ENCODE measurements at regions not wholly inside any gene's neighbourhood (a gene's known extent, or its start where the extent isn't known, plus 50 kb on each side); places are given as distances from the start of the nearest gene placed in this dataset.

DNA sequence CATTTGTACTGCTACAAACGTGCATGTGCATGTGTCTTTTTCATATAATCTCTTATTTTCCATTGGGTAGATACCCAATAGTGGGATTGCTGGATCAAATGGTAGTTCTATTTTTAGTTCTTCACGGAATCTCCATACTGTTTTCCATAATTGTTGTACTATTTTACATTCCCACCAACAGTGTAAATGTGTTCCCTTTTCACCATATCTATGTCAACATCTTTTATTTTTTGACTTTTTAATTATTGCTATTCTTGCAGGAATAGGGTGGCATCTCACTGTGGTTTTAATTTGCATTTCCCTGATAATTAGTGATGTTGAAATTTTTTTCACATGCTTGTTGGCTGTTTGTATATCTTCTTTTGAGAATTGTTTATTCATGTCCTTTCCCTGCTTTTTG, 59.3 kb upstream of the PACRGL start:
- Histone ChIP-seq H2AFZ (ENCODE audit: low read length) (no peak overlapping the region), H3K4me1 (ENCODE audit: insufficient read depth, low read length) (no peaks in the 10 kb centered on the region), H3K9me3 (ENCODE audit: low read length) (no peaks in the 10 kb centered on the region), H3K27ac (ENCODE audit: extremely low read length, insufficient read depth, low read length) (no peak overlapping the region), H3K27me3 (ENCODE audit: control insufficient read depth in 1 of 2, insufficient read depth in 2 of 2, low read length in 2 of 2) (peaks cover 0 to 2% of the 10 kb centered on the region in 2 experiments; a peak in 1 of 5 replicates), H3K36me3 (replicated peaks in 1 of 2; ENCODE audit: control insufficient read depth in 1 of 2, insufficient read depth in 2 of 2, low read length in 2 of 2) (no peaks in the 10 kb centered on the region), H3K4me3 (replicated peaks in 1 of 3; ENCODE audit: insufficient read depth in 1 of 3, low read depth in 2 of 3, low read length in 3 of 3) (no peak overlapping the region), H3K9ac (ENCODE audit: insufficient read depth, low read depth, low read length) (no peak overlapping the region), H3K4me2 (ENCODE audit: low read depth, low read length) (no peak overlapping the region), H3K79me2 (ENCODE audit: insufficient read depth, low read length) (no peaks in the 10 kb centered on the region), H4K20me1 (ENCODE audit: insufficient read depth, low read length) (no peaks in the 10 kb centered on the region)
- in situ Hi-C loops (cut with HindIII; ENCODE audit: extremely low pct_ligation_motif_present, low pct_unique_long_range_greater_than_20kb), result no loop called here
- no peak for TF ChIP-seq ZNF382 (CRISPR knock-in tag; IDR thresholded peaks at IDR 0.05; ENCODE audit: borderline replicate concordance)
- TF ChIP-seq GPN1 (CRISPR knock-in tag; IDR thresholded peaks at IDR 0.05; ENCODE audit: borderline replicate concordance), result no peak
- TF ChIP-seq HIVEP1 (CRISPR knock-in tag; IDR thresholded peaks at IDR 0.05), result no peak
- TF ChIP-seq SUZ12 (IDR thresholded peaks at IDR 0.05; ENCODE audit: low read depth, low read length), result no peak
- TF ChIP-seq ZNF549 (CRISPR knock-in tag; IDR thresholded peaks at IDR 0.05), result no peak
- no peak for TF ChIP-seq TAF1 (CRISPR knock-in tag; IDR thresholded peaks at IDR 0.05)
- TF ChIP-seq SOX6 (IDR thresholded peaks at IDR 0.05), result no peak
- TF ChIP-seq SOX6 (CRISPR knock-in tag; IDR thresholded peaks at IDR 0.05), result no peak
- no peak for TF ChIP-seq BORCS8-MEF2B (CRISPR knock-in tag; IDR thresholded peaks at IDR 0.05)
- TF ChIP-seq YEATS4 (CRISPR knock-in tag; IDR thresholded peaks at IDR 0.05; ENCODE audit: borderline replicate concordance), result no peak
- TF ChIP-seq SMC3 (IDR thresholded peaks at IDR 0.05; ENCODE audit: low read length), result no peak
- no peak for TF ChIP-seq ZNF468 (CRISPR knock-in tag; IDR thresholded peaks at IDR 0.05)
- TF ChIP-seq ZBTB7A (CRISPR knock-in tag; IDR thresholded peaks at IDR 0.05), result no peak
- no peak for TF ChIP-seq STAG1 (CRISPR knock-in tag; IDR thresholded peaks at IDR 0.05)
- TF ChIP-seq, protein P1, sequence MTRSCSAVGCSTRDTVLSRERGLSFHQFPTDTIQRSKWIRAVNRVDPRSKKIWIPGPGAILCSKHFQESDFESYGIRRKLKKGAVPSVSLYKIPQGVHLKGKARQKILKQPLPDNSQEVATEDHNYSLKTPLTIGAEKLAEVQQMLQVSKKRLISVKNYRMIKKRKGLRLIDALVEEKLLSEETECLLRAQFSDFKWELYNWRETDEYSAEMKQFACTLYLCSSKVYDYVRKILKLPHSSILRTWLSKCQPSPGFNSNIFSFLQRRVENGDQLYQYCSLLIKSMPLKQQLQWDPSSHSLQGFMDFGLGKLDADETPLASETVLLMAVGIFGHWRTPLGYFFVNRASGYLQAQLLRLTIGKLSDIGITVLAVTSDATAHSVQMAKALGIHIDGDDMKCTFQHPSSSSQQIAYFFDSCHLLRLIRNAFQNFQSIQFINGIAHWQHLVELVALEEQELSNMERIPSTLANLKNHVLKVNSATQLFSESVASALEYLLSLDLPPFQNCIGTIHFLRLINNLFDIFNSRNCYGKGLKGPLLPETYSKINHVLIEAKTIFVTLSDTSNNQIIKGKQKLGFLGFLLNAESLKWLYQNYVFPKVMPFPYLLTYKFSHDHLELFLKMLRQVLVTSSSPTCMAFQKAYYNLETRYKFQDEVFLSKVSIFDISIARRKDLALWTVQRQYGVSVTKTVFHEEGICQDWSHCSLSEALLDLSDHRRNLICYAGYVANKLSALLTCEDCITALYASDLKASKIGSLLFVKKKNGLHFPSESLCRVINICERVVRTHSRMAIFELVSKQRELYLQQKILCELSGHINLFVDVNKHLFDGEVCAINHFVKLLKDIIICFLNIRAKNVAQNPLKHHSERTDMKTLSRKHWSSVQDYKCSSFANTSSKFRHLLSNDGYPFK (CRISPR knock-in tag; IDR thresholded peaks at IDR 0.05; ENCODE audit: borderline replicate concordance), result no peak
- TF ChIP-seq TBP (CRISPR knock-in tag; IDR thresholded peaks at IDR 0.05), result no peak
- TF ChIP-seq, protein P2, sequence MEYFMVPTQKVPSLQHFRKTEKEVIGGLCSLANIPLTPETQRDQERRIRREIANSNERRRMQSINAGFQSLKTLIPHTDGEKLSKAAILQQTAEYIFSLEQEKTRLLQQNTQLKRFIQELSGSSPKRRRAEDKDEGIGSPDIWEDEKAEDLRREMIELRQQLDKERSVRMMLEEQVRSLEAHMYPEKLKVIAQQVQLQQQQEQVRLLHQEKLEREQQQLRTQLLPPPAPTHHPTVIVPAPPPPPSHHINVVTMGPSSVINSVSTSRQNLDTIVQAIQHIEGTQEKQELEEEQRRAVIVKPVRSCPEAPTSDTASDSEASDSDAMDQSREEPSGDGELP (IDR thresholded peaks at IDR 0.05; ENCODE audit: borderline replicate concordance, low read depth), result no peak
- TF ChIP-seq, protein P3, sequence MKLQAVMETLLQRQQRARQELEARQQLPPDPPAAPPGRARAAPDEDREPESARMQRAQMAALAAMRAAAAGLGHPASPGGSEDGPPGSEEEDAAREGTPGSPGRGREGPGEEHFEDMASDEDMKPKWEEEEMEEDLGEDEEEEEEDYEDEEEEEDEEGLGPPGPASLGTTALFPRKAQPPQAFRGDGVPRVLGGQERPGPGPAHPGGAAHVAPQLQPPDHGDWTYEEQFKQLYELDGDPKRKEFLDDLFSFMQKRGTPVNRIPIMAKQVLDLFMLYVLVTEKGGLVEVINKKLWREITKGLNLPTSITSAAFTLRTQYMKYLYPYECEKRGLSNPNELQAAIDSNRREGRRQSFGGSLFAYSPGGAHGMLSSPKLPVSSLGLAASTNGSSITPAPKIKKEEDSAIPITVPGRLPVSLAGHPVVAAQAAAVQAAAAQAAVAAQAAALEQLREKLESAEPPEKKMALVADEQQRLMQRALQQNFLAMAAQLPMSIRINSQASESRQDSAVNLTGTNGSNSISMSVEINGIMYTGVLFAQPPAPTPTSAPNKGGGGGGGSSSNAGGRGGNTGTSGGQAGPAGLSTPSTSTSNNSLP (IDR thresholded peaks at IDR 0.05; ENCODE audit: low read depth, low read length), result no peak
- TF ChIP-seq MYC (CRISPR knock-in tag; IDR thresholded peaks at IDR 0.05; ENCODE audit: borderline replicate concordance), result no peak
- ATAC-seq, result no peak
- no peak for DNase-seq (ENCODE audit: low spot score)
- intact Hi-C loops (cut with micrococcal nuclease; ENCODE audit: unreplicated experiment), result no loop called here
- FAIRE-seq, result no peak
- 2% methylated on average over 2 of the region's 2 CpGs for WGBS (ENCODE audit: low lambda C conversion rate)
- POLR2A ChIA-PET, result no interaction called here
- no TSS peak for BruUV-seq (replicated peaks)
- CTCF ChIA-PET (ENCODE audit: low intra/inter-chr PET ratio, low total read pairs), result no interaction called here
